PC-9 (cell line): ENCODE measurements at regions not wholly inside any gene's neighbourhood (a gene's known extent, or its start where the extent isn't known, plus 50 kb on each side); places are given as distances from the start of the nearest gene placed in this dataset.

Source experiments
- CTCF ChIP-seq: fragments of 200-600 bp; sonication (generic); conservative IDR thresholded peaks from 2 replicates; pipeline ENCODE4 v1.6.1; 2017; ENCODE audit warnings: mixed run types, antibody characterized with exemption, mild to moderate bottlenecking, moderate library complexity
- EZH2 ChIP-seq: fragments of 200-600 bp; sonication (generic); IDR thresholded peaks from 2 replicates; pipeline ENCODE4 v1.8.0; 2017; ENCODE audit warnings: antibody characterized with exemption, low read depth

GRCh38 chr4:10267066-10267465, 150.5 kb upstream of the WDR1 start:
- TF ChIP-seq CTCF (no peak), EZH2 (no peak)
